Fibroblast of villous mesenchyme (primary cell): ENCODE measurements at regions not wholly inside any gene's neighbourhood (a gene's known extent, or its start where the extent isn't known, plus 50 kb on each side); places are given as distances from the start of the nearest gene placed in this dataset.
A peak's percentile ranks its signal among the peaks of the same experiment; 100 is the strongest.

ENCODE experiments used
- DNase-seq: peaks from one replicate; pipeline ENCODE4 v3.0.0-alpha.2; 2010; ENCODE audit warnings: low read depth
- H3K4me3 ChIP-seq: 2 replicates; pipeline ENCODE4 v1.5.1; 2011; ENCODE audit warnings: low read depth, mild to moderate bottlenecking, low read length
- CTCF ChIP-seq: IDR thresholded peaks from 2 replicates; pipeline ENCODE4 v1.5.1; 2012; ENCODE audit warnings: low read depth, mild to moderate bottlenecking, low read length; ENCODE audit not compliant: insufficient read depth

- DNase-seq: no peak
- no peak overlapping the region for H3K4me3 ChIP-seq
- TF ChIP-seq CTCF: no peak
These were observed 373.0 kb downstream of the MID1IP1 start for GRCh38 chrX:39174241-39174771.

GRCh38 chrX:39174772-39175417, 373.6 kb downstream of the MID1IP1 start:
- H3K4me3 ChIP-seq: no peak overlapping the region
- peak; percentile 7 for DNase-seq
- no peak for TF ChIP-seq CTCF

GRCh38 chrX:39175418-39176057, 374.3 kb downstream of the MID1IP1 start:
- DNase-seq: no peak
- no peak overlapping the region for H3K4me3 ChIP-seq
- no peak for TF ChIP-seq CTCF

- no peak for TF ChIP-seq CTCF
- DNase-seq: no peak
- H3K4me3 ChIP-seq: no peak overlapping the region
These were observed 374.8 kb downstream of the MID1IP1 start for GRCh38 chrX:39176105-39176504.

- no peak for DNase-seq
- no peak for TF ChIP-seq CTCF
These were observed 388.2 kb downstream of the MID1IP1 start for GRCh38 chrX:39189431-39189830.

GRCh38 chrX:39194673-39195072, 393.4 kb downstream of the MID1IP1 start:
- no peak for TF ChIP-seq CTCF
- DNase-seq: no peak
- no peak overlapping the region for H3K4me3 ChIP-seq

More at GRCh38 chrX:39189431-39189830, 388.2 kb downstream of the MID1IP1 start:
- no peak overlapping the region for H3K4me3 ChIP-seq
